AG10803 (cell line): ENCODE measurements at regions not wholly inside any gene's neighbourhood (a gene's known extent, or its start where the extent isn't known, plus 50 kb on each side); places are given as distances from the start of the nearest gene placed in this dataset.

Source experiments
- DNase-seq: peaks from one replicate; pipeline ENCODE4 v3.0.0; 2010; ENCODE audit warnings: low read depth
- H3K4me3 ChIP-seq: 2 replicates; pipeline ENCODE4 v1.5.1; 2011; ENCODE audit warnings: mild to moderate bottlenecking, low read length, control low read depth
- TF ChIP-seq, protein P1 (sequence below): conservative IDR thresholded peaks from 2 replicates; pipeline ENCODE4 v1.5.1; 2011; ENCODE audit warnings: mild to moderate bottlenecking, low read length, control low read depth, inconsistent platforms

DNA sequence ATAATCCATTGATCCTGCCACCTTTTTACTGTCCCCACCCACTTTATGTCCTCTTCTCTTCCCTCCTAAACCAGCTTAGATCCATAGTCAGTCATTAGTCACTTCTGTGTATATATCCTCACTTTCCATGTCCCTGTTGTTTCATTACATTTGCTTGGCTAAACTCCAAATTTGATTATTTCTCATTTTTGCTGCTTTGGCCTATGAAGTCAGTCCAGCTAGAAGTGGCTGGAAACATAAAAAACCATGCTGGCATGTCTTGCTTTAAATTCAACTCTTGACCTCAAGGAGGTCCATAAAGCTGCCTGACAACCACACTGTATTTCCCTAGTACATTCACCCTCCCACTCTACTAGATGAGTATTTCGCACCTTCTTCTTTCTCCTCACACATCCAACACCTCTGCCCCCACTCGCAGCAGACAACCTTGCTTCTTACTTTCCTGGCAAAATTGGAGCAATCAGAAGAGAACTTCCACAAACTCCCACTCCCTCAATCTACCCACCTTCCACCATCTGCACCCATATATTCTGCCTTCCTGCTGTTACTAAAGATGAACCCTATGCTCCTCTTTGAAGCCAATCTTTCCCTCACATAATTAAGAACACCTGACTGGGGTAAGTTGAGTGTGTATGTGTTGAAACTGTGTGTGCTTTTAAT, 72.1 kb downstream of the ZNF648 start:
- DNase-seq, result no peak
- H3K4me3 ChIP-seq, result no peak overlapping the region
- TF ChIP-seq, protein P1, sequence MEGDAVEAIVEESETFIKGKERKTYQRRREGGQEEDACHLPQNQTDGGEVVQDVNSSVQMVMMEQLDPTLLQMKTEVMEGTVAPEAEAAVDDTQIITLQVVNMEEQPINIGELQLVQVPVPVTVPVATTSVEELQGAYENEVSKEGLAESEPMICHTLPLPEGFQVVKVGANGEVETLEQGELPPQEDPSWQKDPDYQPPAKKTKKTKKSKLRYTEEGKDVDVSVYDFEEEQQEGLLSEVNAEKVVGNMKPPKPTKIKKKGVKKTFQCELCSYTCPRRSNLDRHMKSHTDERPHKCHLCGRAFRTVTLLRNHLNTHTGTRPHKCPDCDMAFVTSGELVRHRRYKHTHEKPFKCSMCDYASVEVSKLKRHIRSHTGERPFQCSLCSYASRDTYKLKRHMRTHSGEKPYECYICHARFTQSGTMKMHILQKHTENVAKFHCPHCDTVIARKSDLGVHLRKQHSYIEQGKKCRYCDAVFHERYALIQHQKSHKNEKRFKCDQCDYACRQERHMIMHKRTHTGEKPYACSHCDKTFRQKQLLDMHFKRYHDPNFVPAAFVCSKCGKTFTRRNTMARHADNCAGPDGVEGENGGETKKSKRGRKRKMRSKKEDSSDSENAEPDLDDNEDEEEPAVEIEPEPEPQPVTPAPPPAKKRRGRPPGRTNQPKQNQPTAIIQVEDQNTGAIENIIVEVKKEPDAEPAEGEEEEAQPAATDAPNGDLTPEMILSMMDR, result no peak

- TF ChIP-seq, protein P1, result no peak
- DNase-seq, result no peak
- H3K4me3 ChIP-seq, result no peak overlapping the region
Observed at GRCh38 chr1:181987996-181988395, 73.5 kb downstream of the ZNF648 start.

DNA sequence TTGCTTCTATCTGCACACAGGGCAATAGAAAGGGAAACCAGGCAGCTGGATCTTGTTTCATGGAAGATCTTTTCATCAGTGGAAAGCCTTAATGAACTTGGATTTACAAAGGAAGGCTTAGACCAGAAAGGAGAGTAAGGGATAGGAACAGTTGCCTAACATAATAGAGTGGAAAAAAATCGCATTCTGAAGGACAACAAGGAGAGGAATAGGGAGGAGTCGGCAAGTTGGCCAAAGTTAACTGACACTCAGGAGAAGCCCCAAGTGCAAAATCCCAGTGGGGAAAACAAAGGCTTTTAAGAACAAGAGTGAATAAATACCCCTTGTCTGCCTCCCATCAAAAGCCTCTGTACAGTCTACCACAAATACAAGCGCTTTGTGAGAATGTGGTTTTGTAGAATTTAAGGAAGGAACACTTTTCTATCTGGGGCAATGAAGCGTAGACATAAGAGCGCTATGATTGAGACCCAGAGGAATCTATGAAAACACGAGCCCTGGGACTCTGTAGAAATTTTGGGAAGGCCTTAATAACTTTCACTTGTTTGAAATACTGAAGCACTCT, 74.1 kb downstream of the ZNF648 start:
- no peak for DNase-seq
- TF ChIP-seq, protein P1, result no peak
- no peak overlapping the region for H3K4me3 ChIP-seq

GRCh38 chr1:181986907-181987305, 74.6 kb downstream of the ZNF648 start:
- no peak overlapping the region for H3K4me3 ChIP-seq
- TF ChIP-seq, protein P1, result no peak
- no peak for DNase-seq

DNA sequence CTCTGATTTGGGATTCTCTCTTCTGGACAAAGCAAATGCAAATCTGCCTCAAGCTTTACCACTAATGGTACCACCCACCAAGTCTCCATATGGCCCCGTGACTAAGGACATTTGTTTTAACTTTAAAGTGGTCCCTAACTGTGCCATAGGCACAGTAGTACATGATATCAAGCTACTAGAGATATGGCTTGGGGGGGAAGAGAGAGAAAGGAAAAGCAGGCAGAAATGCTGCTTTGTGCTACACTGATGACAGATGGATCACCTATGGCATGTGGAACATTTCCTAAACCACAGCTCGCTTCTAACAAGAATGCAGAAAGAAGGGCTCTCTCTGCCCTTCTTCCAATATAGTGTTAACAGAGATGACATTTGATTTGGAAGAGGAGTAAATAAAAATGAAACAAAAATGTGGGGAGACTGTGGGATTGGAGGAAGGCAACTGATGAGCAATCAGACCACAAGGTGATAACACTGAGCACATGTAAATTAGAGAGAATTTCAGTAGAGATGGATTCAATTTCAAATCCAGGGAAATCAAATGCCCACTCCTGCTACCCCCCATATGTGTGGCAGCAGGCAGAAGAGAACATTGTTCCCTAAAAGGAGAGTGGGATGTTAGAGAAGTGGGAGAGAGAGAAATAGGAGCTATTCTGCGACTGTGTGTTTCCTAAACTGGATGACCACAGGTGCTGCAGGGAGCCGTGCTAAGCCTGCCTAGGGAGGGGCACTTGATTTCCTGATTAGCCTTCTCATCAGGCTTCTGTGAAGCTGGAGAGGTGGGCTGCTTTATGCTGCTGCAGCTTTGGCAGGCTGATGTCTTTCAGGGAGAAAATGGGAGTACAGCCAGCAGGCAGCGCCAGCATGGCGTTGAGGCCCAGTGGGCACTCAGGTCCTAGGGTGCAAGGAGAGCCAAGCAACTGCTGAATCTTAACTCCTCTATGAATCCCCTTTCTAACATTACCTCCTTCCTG, 75.3 kb downstream of the ZNF648 start:
- TF ChIP-seq, protein P1, result no peak
- H3K4me3 ChIP-seq, result no peak overlapping the region
- DNase-seq, result no peak

- no peak overlapping the region for H3K4me3 ChIP-seq
- no peak for DNase-seq
- TF ChIP-seq, protein P1, result no peak
Observed at GRCh38 chr1:181985281-181985680, 76.2 kb downstream of the ZNF648 start.
